ENCODE measurements at regions not wholly inside any gene's neighbourhood (a gene's known extent, or its start where the extent isn't known, plus 50 kb on each side); places are given as distances from the start of the nearest gene placed in this dataset.

DNA sequence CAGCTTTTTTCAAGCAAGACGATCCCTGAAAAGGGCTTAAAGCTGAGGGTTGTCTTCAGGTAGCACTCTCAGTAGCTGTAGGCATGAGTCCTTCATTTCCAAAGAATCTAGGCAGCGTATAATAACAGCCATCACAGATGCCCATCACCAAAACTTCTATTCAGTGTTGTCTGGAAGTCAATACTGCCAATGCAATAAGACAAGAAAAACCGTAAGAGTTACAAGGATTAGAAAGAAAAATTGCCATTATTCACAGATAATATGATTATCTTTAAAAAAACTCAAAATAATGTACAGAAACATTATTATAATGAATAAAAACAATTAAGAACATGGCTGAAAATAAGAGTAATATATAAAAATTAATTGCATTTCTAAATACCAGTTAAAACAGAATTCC is 208.2 kb upstream of the ADRA1B start:
- TF ChIP-seq, protein P1, sequence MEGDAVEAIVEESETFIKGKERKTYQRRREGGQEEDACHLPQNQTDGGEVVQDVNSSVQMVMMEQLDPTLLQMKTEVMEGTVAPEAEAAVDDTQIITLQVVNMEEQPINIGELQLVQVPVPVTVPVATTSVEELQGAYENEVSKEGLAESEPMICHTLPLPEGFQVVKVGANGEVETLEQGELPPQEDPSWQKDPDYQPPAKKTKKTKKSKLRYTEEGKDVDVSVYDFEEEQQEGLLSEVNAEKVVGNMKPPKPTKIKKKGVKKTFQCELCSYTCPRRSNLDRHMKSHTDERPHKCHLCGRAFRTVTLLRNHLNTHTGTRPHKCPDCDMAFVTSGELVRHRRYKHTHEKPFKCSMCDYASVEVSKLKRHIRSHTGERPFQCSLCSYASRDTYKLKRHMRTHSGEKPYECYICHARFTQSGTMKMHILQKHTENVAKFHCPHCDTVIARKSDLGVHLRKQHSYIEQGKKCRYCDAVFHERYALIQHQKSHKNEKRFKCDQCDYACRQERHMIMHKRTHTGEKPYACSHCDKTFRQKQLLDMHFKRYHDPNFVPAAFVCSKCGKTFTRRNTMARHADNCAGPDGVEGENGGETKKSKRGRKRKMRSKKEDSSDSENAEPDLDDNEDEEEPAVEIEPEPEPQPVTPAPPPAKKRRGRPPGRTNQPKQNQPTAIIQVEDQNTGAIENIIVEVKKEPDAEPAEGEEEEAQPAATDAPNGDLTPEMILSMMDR (IDR thresholded peaks at IDR 0.05), result no peak
- TF ChIP-seq POLR2A (IDR thresholded peaks at IDR 0.05), result no peak

DNA sequence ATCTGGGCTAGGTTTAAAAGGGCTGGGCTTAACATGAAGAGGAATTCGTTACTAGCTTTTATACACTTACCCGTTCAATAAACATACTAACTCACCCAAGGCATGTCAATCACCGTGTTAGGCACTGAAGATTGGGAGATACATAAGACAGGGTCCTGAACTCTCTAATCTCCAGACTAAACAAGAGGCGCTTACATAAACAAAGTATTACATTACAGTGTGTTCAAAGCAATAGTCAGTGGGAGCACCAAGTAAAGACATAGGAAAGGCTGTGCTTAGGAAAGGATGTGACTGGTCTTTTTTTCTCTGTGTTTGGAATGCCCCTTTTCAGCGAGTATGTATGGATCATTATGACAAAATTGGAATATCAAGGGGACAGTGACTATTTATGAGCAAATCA is 203.6 kb upstream of the ADRA1B start:
- Histone ChIP-seq H3K9me3 (no peaks in the 10 kb centered on the region), H3K27ac (no peak overlapping the region), H3K36me3 (no peaks in the 10 kb centered on the region), H3K27me3 (no peaks in the 10 kb centered on the region), H3K4me3 (replicated peaks in 1 of 3) (no peak overlapping the region), H3K4me1 (no peaks in the 10 kb centered on the region)
- DNase-seq, result no peak
- 15 to 23% methylated on average over 5 of the region's 5 CpGs for WGBS, 2 donors
- intact Hi-C loops (cut with DNase I), result no loop called here
- TF ChIP-seq, protein P1 (IDR thresholded peaks at IDR 0.05), result no peak
- TF ChIP-seq POLR2A (IDR thresholded peaks at IDR 0.05), result no peak

More for the DNA sequence above, 208.2 kb upstream of the ADRA1B start:
- Histone ChIP-seq H3K9me3 (no peaks in the 10 kb centered on the region), H3K27me3 (no peaks in the 10 kb centered on the region), H3K4me1 (no peaks in the 10 kb centered on the region), H3K4me3 (replicated peaks in 1 of 3) (no peak overlapping the region), H3K36me3 (no peaks in the 10 kb centered on the region), H3K27ac (no peak overlapping the region)
- 95 to 99% methylated on average over 3 of the region's 3 CpGs for WGBS, 2 donors
- intact Hi-C loops (cut with DNase I), result no loop called here
- no peak for DNase-seq

DNA sequence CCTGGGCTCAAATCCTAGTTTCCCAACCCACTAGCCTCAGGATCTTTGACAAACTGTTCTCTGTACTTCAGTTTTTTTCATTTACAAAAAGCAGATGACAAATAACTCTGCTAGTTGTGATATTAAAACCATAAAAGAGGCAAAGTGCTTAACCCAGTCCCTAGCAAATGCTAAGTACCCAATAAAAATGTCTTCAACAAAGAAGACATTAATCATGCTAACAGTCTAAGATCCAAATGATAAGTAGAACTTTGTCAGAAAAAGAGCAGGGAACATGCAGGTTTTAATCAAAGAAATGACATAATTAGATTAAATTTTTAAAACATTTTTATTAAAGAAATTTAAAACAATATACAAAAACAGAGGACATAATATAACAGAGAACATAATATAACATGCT is 203.0 kb upstream of the ADRA1B start:
- TF ChIP-seq, protein P1 (IDR thresholded peaks at IDR 0.05), result no peak
- no peak for TF ChIP-seq POLR2A (IDR thresholded peaks at IDR 0.05)
- DNase-seq, result no peak
- H3K36me3 ChIP-seq, result no peaks in the 10 kb centered on the region
- H3K27ac ChIP-seq, result no peak overlapping the region
- no peaks in the 10 kb centered on the region for H3K4me1 ChIP-seq
- intact Hi-C loops (cut with DNase I), result no loop called here
- no peak overlapping the region for H3K4me3 ChIP-seq (replicated peaks in 1 of 3)
- H3K27me3 ChIP-seq, result no peaks in the 10 kb centered on the region
- H3K9me3 ChIP-seq, result no peaks in the 10 kb centered on the region

DNA sequence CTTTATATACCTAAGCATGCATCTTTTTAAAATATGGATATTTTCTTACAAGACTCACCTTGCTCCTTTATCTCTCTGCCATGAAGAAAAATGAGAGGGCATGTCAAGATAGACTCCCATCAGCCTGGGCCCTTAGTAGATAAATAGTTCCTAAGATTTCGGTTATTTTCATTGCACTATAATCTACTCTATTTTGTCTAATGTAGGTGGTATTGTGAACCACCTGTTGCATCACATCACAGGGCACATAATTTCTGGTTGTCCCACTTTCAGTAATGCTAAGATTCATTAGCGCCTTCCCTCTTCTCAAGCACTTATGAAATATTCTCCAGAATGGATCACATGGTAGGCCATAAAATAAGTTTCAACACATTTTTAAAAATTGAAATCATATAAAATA is 202.5 kb upstream of the ADRA1B start:
- Histone ChIP-seq H3K4me3 (replicated peaks in 1 of 3) (no peak overlapping the region), H3K36me3 (no peaks in the 10 kb centered on the region), H3K27me3 (no peaks in the 10 kb centered on the region), H3K27ac (no peak overlapping the region), H3K4me1 (no peaks in the 10 kb centered on the region), H3K9me3 (no peaks in the 10 kb centered on the region)
- TF ChIP-seq POLR2A (IDR thresholded peaks at IDR 0.05), result no peak
- TF ChIP-seq, protein P1 (IDR thresholded peaks at IDR 0.05), result no peak
- DNase-seq, result no peak
- WGBS, 2 donors, result 92 to 95% methylated on average over 2 of the region's 2 CpGs
- intact Hi-C loops (cut with DNase I), result no loop called here

DNA sequence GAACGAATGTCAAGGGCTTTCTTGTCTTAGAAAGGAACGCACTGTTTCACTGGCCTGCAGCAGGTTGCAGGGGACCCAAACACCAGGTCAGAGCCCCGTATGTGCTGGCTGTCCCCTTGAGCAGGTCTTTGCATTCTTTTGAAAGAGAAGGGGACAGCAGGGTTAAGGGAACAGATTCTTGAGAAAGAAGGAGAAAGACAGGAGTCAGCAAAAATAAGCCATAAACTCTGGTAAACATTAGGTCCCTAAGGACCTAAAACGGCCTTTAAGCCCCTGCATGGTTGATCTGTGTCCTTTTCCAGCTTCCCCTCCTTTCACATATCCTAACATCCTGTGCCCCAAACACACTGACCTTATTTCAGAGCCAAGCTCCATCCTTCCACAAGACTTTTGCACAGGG is 190.8 kb upstream of the ADRA1B start:
- intact Hi-C loops (cut with DNase I), result no loop called here
- no peaks in the 10 kb centered on the region for H3K9me3 ChIP-seq
- H3K4me3 ChIP-seq (replicated peaks in 1 of 3), result no peak overlapping the region
- 56 to 62% methylated on average over 4 of the region's 4 CpGs for WGBS, 2 donors
- no peak for TF ChIP-seq POLR2A (IDR thresholded peaks at IDR 0.05)
- no peaks in the 10 kb centered on the region for H3K36me3 ChIP-seq
- no peaks in the 10 kb centered on the region for H3K4me1 ChIP-seq
- no peak for DNase-seq
- no peaks in the 10 kb centered on the region for H3K27me3 ChIP-seq
- no peak overlapping the region for H3K27ac ChIP-seq

DNA sequence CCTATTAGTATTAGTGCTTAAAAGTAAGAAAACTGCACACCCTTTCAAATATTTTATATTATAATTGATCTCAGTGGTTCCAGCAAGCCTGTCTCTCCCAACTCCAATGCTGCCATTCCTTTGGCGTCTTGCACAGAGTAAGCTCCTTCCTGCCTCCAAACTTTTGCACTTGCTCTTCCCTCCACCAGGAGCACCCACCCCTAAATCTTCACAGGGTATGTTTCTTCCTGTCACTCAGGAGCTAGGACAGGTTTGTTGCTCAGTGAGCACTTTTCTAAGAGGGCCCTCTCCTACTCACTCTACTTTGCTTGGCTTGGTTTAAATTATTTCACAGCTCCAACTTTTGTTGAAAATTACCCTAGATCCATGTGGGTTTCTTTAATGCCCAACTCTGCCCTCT is 189.1 kb upstream of the ADRA1B start:
- 85 to 89% methylated on average over 1 of the region's 1 CpG for WGBS, 2 donors
- no peak for DNase-seq
- Histone ChIP-seq H3K4me1 (no peaks in the 10 kb centered on the region), H3K4me3 (replicated peaks in 1 of 3) (no peak overlapping the region), H3K9me3 (no peaks in the 10 kb centered on the region), H3K27ac (no peak overlapping the region), H3K36me3 (no peaks in the 10 kb centered on the region), H3K27me3 (no peaks in the 10 kb centered on the region)
- no peak for TF ChIP-seq POLR2A (IDR thresholded peaks at IDR 0.05)
- TF ChIP-seq, protein P1 (IDR thresholded peaks at IDR 0.05), result no peak
- intact Hi-C loops (cut with DNase I), result no loop called here
